ENCODE measurements at regions not wholly inside any gene's neighbourhood (a gene's known extent, or its start where the extent isn't known, plus 50 kb on each side); places are given as distances from the start of the nearest gene placed in this dataset.

GRCh38 chr11:15700456-15700855 lies 585.7 kb downstream of the INSC start:
- no peak for DNase-seq (ENCODE audit: low read depth, low spot score)
- TF ChIP-seq CTCF (IDR thresholded peaks at IDR 0.05; ENCODE audit: insufficient read depth, low read length, missing control alignments) = no peak
- ChIA-PET POLR2A (no interaction called here), CTCF (no interaction called here)
- H3K4me3 ChIP-seq (ENCODE audit: low read depth, low read length) = no peak overlapping the region

- H3K4me3 ChIP-seq (ENCODE audit: low read depth, low read length) = no peak overlapping the region
- ChIA-PET POLR2A (no interaction called here), CTCF (interaction anchor here (1.3 kb wide), 1 partner anchor 20 kb away, joined by 3 read pairs; no protein-coding TSS in a partner anchor)
- TF ChIP-seq CTCF (IDR thresholded peaks at IDR 0.05; ENCODE audit: insufficient read depth, low read length, missing control alignments) = no peak
- no peak for DNase-seq (ENCODE audit: low read depth, low spot score)
Observed at GRCh38 chr11:15704064-15704463, 589.3 kb downstream of the INSC start.

- CTCF ChIA-PET = no interaction called here
- POLR2A ChIA-PET = no interaction called here
- no peak for TF ChIP-seq CTCF (IDR thresholded peaks at IDR 0.05; ENCODE audit: insufficient read depth, low read length, missing control alignments)
- no peak overlapping the region for H3K4me3 ChIP-seq (ENCODE audit: low read depth, low read length)
- no peak for DNase-seq (ENCODE audit: low read depth, low spot score)
Observed at GRCh38 chr11:15704556-15704955, 589.8 kb downstream of the INSC start.

- DNase-seq (ENCODE audit: low read depth, low spot score) = no peak
- no peak overlapping the region for H3K4me3 ChIP-seq (ENCODE audit: low read depth, low read length)
- POLR2A ChIA-PET = no interaction called here
- CTCF ChIA-PET = no interaction called here
- no peak for TF ChIP-seq CTCF (IDR thresholded peaks at IDR 0.05; ENCODE audit: insufficient read depth, low read length, missing control alignments)
Observed at GRCh38 chr11:15705891-15706290, 591.2 kb downstream of the INSC start.

GRCh38 chr11:15707194-15707593 lies 592.5 kb downstream of the INSC start:
- H3K4me3 ChIP-seq (ENCODE audit: low read depth, low read length) = no peak overlapping the region
- no peak for DNase-seq (ENCODE audit: low read depth, low spot score)
- no peak for TF ChIP-seq CTCF (IDR thresholded peaks at IDR 0.05; ENCODE audit: insufficient read depth, low read length, missing control alignments)
- ChIA-PET CTCF (no interaction called here), POLR2A (no interaction called here)

- no peak for DNase-seq (ENCODE audit: low read depth, low spot score)
- no peak overlapping the region for H3K4me3 ChIP-seq (ENCODE audit: low read depth, low read length)
- no peak for TF ChIP-seq CTCF (IDR thresholded peaks at IDR 0.05; ENCODE audit: insufficient read depth, low read length, missing control alignments)
- CTCF ChIA-PET = interaction anchor here (0.8 kb wide), 1 partner anchor 9 kb away, joined by 3 read pairs; no protein-coding TSS in a partner anchor
- POLR2A ChIA-PET = no interaction called here
Observed at GRCh38 chr11:15707971-15708370, 593.2 kb downstream of the INSC start.
